ENCODE measurements at regions not wholly inside any gene's neighbourhood (a gene's known extent, or its start where the extent isn't known, plus 50 kb on each side); places are given as distances from the start of the nearest gene placed in this dataset.
"Not testable (repeated sequence)": the region's sequence is repeated elsewhere in the genome, so short reads cannot be mapped to it uniquely, and the experiment has no call there.

DNA sequence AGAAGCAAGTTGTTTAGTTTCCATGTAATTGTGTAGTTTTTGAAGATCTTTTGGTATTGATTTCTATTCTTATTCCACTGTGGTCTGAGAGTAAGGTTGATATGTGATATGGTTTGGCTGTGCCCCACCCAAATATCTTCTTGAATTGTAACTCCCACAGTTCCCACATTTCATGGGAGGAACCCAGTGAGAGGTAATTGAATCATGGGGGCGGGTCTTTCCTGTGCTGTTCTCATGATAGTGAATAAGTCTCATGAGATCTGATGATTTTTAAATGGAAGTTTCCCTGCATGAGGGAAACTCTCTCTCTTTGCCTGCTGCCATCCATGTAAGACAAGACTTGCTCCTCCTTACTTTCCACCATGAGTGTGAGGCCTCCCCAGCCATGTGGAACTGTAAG lies 255.3 kb downstream of the S1PR1 start:
- H3K4me1 ChIP-seq (ENCODE audit: insufficient read depth, low read length); H3K27me3 ChIP-seq (ENCODE audit: insufficient read depth, low read length); H3K4me3 ChIP-seq (ENCODE audit: low read length): not testable (repeated sequence)
- peaks cover 12% of the 10 kb centered on the region for H3K9me3 ChIP-seq (ENCODE audit: low read depth, low read length)

DNA sequence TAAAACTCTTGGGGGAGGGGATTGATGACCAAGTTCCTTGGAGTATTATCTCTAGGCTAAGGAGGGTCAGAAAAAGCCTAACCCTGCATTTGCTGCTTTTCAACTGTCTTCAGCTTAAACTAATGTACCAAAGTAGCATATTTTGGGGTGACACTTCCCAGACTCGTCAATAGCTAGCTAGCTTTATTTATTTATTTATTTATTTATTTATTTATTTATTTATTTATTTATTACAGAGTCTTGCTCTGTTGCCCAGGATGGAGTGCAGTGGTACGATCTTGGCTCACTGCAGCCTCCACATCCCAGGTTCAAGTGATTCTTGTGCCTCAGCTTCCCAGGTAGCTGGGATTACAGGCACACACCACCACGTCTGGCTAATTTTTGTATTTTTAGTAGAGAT lies 257.1 kb downstream of the S1PR1 start:
- H3K4me3 ChIP-seq (ENCODE audit: low read length); H3K27me3 ChIP-seq (ENCODE audit: insufficient read depth, low read length); H3K9me3 ChIP-seq (ENCODE audit: low read depth, low read length); H3K4me1 ChIP-seq (ENCODE audit: insufficient read depth, low read length): not testable (repeated sequence)

DNA sequence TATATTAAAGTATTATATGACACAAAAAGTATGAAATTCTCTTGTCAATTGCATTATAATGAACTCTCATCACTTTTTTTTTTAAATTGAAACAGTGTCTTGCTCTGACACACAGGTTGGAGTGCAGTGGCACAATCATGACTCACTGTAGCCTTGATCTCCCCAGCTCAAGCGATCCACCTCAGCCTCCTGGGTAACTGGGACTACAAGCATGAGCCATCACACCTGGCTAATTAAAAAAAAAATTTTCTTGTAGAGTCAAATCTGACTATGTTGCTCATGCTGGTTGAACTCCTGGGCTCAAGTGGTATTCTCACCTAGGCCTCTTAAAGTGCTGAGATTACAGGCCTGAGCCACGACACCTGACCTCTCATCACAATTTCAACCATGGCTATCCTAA lies 259.3 kb downstream of the S1PR1 start:
- Histone ChIP-seq H3K4me1 (ENCODE audit: insufficient read depth, low read length) (no peaks in the 10 kb centered on the region), H3K27me3 (ENCODE audit: insufficient read depth, low read length) (no peaks in the 10 kb centered on the region), H3K9me3 (ENCODE audit: low read depth, low read length) (no peaks in the 10 kb centered on the region), H3K4me3 (ENCODE audit: low read length) (no peak overlapping the region)

DNA sequence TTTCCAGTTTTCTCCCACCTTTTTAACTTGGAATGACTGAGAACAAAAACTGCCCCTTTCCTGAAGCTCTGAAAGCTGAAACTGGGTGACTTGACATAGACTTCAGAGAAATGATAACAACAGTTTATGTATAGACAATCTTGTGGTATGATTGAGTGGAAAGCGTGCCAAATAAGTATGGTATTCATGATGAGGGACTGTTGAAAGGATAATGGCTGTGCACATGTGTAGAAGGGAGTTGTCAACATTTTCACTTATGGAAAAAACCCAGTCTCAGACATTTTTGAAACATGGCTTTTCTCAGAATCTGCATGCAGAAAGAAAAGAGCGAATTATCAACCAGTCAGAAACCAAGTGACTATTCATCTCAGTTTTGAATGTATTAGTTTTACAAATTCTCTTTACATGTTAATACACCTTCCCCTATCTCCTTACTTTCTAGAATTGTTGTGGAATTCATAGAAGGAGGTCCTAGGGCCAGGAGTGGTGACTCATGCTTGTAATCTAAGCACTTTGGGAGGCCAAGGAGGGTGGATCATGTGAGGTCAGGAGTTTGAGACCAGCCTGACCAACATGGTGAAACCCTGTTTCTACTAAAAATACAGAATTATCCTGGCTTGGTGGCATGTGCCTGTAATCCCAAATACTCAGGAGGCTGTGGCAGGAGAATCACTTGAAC lies 261.2 kb downstream of the S1PR1 start:
- no peak overlapping the region for H3K4me3 ChIP-seq (ENCODE audit: low read length)
- H3K27me3 ChIP-seq (ENCODE audit: insufficient read depth, low read length): no peaks in the 10 kb centered on the region
- H3K4me1 ChIP-seq (ENCODE audit: insufficient read depth, low read length): no peaks in the 10 kb centered on the region
- H3K9me3 ChIP-seq (ENCODE audit: low read depth, low read length): no peaks in the 10 kb centered on the region

DNA sequence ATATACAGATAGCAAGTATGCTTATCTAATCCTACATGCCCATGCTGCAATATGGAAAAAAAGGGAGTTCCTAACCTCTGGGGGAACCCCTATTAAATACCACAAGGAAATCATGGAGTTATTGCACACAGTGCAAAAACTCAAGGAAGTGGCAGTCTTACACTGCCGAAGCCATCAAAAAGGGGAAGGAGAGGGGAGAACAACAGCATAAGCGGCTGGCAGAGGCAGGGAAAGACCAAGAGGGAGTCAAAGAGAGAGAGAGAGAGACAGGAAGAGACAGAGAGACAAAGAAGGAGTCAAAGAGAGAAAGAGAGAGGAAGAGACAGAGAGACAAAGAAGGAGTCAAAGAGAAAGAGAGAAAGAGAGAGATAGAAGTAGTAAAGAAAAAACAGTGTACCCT lies 267.3 kb downstream of the S1PR1 start:
- H3K4me3 ChIP-seq (ENCODE audit: low read length); H3K9me3 ChIP-seq (ENCODE audit: low read depth, low read length); H3K27me3 ChIP-seq (ENCODE audit: insufficient read depth, low read length); H3K4me1 ChIP-seq (ENCODE audit: insufficient read depth, low read length): not testable (repeated sequence)

DNA sequence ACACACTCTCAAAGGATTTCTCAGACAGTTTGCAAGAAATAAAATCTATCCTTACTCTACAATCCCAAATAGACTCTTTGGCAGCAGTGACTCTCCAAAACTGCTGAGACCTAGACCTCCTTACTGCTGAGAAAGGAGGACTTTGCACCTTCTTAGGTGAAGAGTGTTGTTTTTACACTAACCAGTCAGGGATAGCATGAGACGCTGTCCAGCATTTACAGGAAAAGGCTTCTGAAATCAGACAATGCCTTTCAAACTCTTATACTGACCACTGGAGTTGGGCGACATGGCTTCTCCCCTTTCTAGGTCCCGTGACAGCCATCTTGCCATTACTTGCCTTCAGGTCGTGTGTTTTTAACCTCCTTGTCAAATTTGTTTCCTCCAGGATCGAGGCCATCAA lies 268.4 kb downstream of the S1PR1 start:
- not testable (repeated sequence) for H3K4me3 ChIP-seq (ENCODE audit: low read length); H3K9me3 ChIP-seq (ENCODE audit: low read depth, low read length); H3K4me1 ChIP-seq (ENCODE audit: insufficient read depth, low read length); H3K27me3 ChIP-seq (ENCODE audit: insufficient read depth, low read length)

DNA sequence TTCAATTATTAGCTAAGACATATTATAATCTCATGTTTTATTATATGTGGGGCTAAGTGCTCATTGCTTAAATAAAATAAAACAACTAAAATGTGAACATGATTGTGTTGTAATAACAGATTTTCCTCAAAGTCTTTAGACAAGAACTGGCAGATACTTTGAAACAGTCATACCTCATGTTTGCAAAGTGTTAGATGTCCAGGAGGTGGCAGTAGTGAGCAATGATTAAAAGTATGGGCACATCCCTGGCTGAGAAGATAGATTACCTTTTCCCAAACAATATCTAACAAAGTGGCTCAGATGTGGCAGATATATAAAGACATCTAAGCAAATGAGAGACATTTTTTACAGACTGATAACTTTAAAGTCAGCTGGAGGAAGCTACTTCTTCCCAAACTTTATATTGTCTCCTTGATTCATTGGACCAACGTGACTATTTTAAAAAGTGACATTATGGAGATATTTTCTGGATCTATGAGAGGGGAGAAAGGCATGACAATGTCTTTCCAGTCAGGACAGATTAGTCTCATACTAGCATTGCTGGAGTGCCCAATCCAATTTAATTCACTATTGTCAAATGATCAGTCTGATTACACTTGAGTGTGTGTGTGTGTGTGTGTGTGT lies 269.8 kb downstream of the S1PR1 start:
- Histone ChIP-seq H3K4me1 (ENCODE audit: insufficient read depth, low read length) (no peaks in the 10 kb centered on the region), H3K27me3 (ENCODE audit: insufficient read depth, low read length) (peaks cover 3% of the 10 kb centered on the region), H3K9me3 (ENCODE audit: low read depth, low read length) (no peaks in the 10 kb centered on the region), H3K4me3 (ENCODE audit: low read length) (no peak overlapping the region)

DNA sequence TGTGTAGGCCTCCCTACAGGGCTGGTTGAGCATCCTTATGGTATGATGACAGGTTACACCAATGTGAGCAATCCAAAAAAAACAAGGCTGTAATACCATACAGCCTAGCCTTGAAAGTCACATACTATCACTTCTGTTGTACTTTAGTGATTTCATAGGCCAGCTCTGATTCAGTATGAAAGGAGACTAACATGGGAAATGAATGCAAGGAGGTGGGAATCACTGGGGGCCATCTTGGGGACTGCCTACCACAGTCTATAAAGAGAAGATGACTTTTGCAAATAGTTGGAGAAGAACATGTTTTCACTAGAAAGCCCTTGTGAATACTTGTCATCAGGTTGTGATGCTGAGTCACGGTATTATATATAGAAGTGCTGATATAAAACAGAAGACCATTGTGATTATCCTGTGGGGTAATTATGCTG lies 270.7 kb downstream of the S1PR1 start:
- H3K4me3 ChIP-seq (ENCODE audit: low read length): no peak overlapping the region
- peaks cover 3% of the 10 kb centered on the region for H3K27me3 ChIP-seq (ENCODE audit: insufficient read depth, low read length)
- H3K4me1 ChIP-seq (ENCODE audit: insufficient read depth, low read length): no peaks in the 10 kb centered on the region
- no peaks in the 10 kb centered on the region for H3K9me3 ChIP-seq (ENCODE audit: low read depth, low read length)

DNA sequence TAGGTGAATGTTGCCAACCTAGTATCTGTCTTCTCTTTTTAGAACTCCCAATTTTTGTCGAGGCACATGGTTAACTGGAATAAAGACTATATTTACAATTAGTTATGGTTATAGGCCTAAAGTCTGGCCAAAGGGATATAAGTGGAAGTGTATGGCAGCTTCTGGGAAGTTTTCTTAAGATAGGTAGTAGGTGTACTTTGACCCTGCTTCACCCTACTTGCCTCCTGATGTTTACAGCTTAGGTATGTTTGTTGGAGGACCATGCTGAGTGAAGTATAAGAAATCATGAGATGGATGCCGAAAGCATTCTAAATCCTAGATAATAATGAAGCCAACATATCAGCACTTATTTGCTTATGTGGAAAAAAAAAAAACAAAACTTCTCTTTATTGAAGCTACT lies 272.1 kb downstream of the S1PR1 start:
- no peaks in the 10 kb centered on the region for H3K9me3 ChIP-seq (ENCODE audit: low read depth, low read length)
- H3K27me3 ChIP-seq (ENCODE audit: insufficient read depth, low read length): peaks cover 3% of the 10 kb centered on the region
- no peak overlapping the region for H3K4me3 ChIP-seq (ENCODE audit: low read length)
- no peaks in the 10 kb centered on the region for H3K4me1 ChIP-seq (ENCODE audit: insufficient read depth, low read length)

DNA sequence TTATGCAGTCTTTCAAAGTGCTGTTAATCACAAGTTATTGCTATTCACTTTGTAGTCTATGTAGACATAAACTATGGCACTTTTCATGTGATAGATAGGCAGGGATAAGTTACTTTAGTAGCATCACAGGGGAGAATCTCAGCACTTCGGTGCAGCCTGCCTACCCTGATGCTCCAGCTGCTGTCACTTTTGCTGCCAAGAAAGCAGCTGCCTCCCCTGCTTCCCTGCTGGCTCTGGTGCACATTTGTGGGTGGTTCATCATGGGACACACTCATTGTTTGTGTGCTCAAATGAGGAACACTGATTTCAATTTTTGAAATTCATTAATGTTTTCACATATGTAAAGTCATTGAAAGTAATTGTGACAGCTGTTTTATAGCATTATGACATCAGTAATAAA lies 272.6 kb downstream of the S1PR1 start:
- Histone ChIP-seq H3K9me3 (ENCODE audit: low read depth, low read length) (no peaks in the 10 kb centered on the region), H3K4me3 (ENCODE audit: low read length) (no peak overlapping the region), H3K27me3 (ENCODE audit: insufficient read depth, low read length) (peaks cover 3% of the 10 kb centered on the region), H3K4me1 (ENCODE audit: insufficient read depth, low read length) (no peaks in the 10 kb centered on the region)

DNA sequence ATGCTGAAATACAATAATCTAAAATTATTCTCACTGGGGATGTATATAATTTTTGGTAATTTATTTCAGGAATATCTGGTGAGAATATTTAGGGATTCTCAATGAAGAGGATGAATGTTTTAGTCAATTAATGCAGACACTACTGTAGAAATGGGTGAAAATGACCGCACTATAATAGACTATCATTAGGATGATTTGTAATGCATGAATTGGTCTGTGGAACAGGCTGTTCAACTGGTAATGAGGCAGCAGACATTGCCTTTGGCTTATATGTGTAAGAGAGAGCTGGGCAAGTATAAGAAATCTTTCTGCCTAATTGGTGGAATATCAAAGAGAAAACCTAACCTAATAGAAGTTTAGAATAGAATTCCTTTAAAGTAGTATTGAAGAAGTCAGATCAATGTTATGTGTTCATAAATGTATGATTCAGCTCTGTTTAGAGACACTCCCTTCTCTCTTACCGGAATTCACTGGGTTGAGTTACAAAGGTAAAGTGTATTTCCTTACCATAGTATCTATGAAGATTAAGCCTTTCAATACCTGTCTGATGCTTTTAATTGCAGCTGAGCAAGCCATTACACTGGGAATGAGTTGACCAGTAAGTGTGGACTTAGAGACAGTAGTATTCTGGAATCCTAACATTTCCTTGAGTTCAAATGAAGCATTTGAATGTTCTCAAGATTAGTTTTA lies 274.5 kb downstream of the S1PR1 start:
- Histone ChIP-seq H3K27me3 (ENCODE audit: insufficient read depth, low read length) (peaks cover 3% of the 10 kb centered on the region), H3K4me3 (ENCODE audit: low read length) (no peak overlapping the region), H3K9me3 (ENCODE audit: low read depth, low read length) (peaks cover 4% of the 10 kb centered on the region), H3K4me1 (ENCODE audit: insufficient read depth, low read length) (no peaks in the 10 kb centered on the region)

DNA sequence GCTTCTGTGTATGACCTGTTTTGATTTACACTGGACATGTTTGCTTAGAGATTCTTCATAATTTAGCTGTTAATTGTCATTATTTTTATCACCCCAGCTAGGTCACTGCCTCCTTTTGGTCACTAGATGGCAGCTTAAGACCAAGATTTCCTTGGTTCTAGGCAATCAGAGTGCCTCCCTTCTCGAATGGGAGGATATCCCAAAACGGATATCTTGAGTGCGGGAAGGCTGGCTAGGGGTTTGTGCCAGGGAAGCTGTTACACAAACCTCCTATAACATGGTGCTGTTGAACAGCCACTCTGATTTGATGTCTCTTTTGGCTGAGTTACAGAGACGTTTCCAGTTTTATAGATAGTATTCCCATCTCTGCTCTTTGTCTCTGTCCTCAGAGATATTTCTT lies 283.5 kb downstream of the S1PR1 start:
- Histone ChIP-seq H3K27me3 (ENCODE audit: insufficient read depth, low read length) (peaks cover 8% of the 10 kb centered on the region), H3K9me3 (ENCODE audit: low read depth, low read length) (peaks cover 3% of the 10 kb centered on the region), H3K4me1 (ENCODE audit: insufficient read depth, low read length) (no peaks in the 10 kb centered on the region), H3K4me3 (ENCODE audit: low read length) (no peak overlapping the region)

DNA sequence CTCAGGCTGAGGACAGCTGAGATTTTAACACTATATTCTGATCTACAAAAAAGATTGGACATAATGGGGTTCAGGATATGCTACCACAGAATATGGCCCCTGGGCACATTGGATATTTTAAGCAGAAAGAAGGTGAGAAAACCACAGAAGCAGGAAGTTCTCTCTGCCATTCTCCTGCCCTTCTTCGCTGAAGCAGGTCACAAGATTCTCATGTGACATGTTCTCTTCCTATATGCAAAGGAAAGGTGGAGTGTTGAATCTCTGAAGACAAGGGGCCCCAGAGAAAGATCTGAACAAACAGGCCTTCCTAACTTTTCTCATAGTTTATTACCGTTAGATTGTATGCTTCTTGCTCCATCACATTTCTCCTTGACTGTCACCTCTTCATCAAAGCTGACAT lies 285.7 kb downstream of the S1PR1 start:
- no peak overlapping the region for H3K4me3 ChIP-seq (ENCODE audit: low read length)
- no peaks in the 10 kb centered on the region for H3K9me3 ChIP-seq (ENCODE audit: low read depth, low read length)
- no peaks in the 10 kb centered on the region for H3K4me1 ChIP-seq (ENCODE audit: insufficient read depth, low read length)
- H3K27me3 ChIP-seq (ENCODE audit: insufficient read depth, low read length): peaks cover 8% of the 10 kb centered on the region

DNA sequence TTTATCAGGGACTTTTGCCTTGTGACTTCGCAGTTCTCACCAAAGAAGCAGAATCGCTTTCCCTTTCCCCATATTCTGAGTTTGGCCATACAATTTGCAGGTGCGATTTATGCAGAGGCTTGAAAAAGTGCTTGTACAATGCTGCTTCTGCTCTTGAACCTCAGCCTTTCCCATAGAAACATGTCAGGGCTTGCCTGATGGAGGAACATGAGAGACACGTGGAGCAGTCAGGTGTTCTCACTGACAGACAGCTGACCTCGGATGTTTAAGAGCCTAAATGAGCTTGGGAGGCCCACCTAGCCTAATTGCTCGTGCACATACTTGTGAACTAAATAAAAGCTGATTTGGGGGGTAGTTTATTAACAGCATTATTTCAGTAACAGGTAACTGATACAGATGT lies 290.0 kb downstream of the S1PR1 start:
- no peaks in the 10 kb centered on the region for H3K9me3 ChIP-seq (ENCODE audit: low read depth, low read length)
- no peak overlapping the region for H3K4me3 ChIP-seq (ENCODE audit: low read length)
- no peaks in the 10 kb centered on the region for H3K4me1 ChIP-seq (ENCODE audit: insufficient read depth, low read length)
- H3K27me3 ChIP-seq (ENCODE audit: insufficient read depth, low read length): no peaks in the 10 kb centered on the region

DNA sequence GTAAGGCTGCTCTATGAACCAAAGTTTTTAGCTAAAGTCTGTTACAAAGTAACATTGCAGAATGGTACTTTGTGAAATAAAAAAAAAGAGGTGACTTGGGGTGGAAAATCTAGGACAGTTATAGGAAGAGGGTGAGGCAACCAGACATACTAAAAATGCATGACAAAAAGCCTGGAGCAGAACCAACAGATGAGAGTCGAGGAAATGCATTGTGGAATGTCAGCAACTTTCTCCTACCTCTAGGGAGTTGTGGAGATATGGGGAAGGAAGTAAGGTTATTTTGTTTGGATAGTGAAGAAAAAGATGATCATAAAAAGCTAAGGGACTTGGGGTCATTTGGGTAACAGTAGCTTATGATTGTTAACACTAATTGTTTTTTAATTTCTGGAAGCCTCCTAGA lies 295.6 kb downstream of the S1PR1 start:
- H3K27me3 ChIP-seq (ENCODE audit: insufficient read depth, low read length): no peaks in the 10 kb centered on the region
- H3K9me3 ChIP-seq (ENCODE audit: low read depth, low read length): no peaks in the 10 kb centered on the region
- no peaks in the 10 kb centered on the region for H3K4me1 ChIP-seq (ENCODE audit: insufficient read depth, low read length)
- H3K4me3 ChIP-seq (ENCODE audit: low read length): no peak overlapping the region

DNA sequence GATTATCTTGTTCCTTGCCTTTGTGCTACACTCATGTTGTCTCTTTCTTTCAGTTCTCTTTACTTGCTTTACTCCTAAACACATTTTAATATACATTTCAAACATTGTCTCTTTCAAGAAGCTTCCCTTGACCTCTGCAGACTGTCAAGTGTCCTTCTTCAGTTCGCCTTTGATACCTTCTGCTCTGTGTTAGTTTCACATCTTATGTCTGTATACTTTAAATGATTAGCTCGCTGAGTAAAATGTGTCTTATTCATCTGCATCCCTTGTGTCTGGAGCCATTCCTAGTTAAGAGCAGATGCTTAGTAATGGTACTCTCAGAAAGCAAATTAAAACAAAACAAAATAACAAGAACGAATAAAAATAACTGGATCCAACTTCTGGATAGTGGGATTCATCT lies 303.3 kb downstream of the S1PR1 start:
- Histone ChIP-seq H3K9me3 (ENCODE audit: low read depth, low read length) (no peaks in the 10 kb centered on the region), H3K27me3 (ENCODE audit: insufficient read depth, low read length) (no peaks in the 10 kb centered on the region), H3K4me3 (ENCODE audit: low read length) (no peak overlapping the region), H3K4me1 (ENCODE audit: insufficient read depth, low read length) (no peaks in the 10 kb centered on the region)

Measured in mononuclear cell (primary cell).